ENCODE measurements at regions not wholly inside any gene's neighbourhood (a gene's known extent, or its start where the extent isn't known, plus 50 kb on each side); places are given as distances from the start of the nearest gene placed in this dataset.

GRCh38 chr7:136677471-136678365 lies 190.7 kb upstream of the CHRM2 start:
- DNase-seq (ENCODE audit: low read depth, low spot score) = no peak
- ChIA-PET POLR2A (no interaction called here), CTCF (no interaction called here)
- no peak for TF ChIP-seq TCF7L2 (IDR thresholded peaks at IDR 0.05; ENCODE audit: low read depth, low read length)
- TF ChIP-seq POLR2AphosphoS5 (IDR thresholded peaks at IDR 0.05; ENCODE audit: low read depth, low read length) = no peak
- no peak for TF ChIP-seq REST (IDR thresholded peaks at IDR 0.05; ENCODE audit: insufficient read depth in 1 of 2, low read depth in 2 of 2, low read length in 1 of 2)
- TF ChIP-seq CTCF (IDR thresholded peaks at IDR 0.05) = no peak
- no peak for TF ChIP-seq SIN3A (IDR thresholded peaks at IDR 0.05; ENCODE audit: borderline replicate concordance, insufficient read depth, low read depth, low read length)
- no peak for ATAC-seq
- Histone ChIP-seq H3K36me3 (ENCODE audit: control insufficient read depth, insufficient read depth, low read length) (no peaks in the 10 kb centered on the region), H3K4me3 (ENCODE audit: low read depth in 2 of 2, low read length in 2 of 2) (no peak overlapping the region), H3K27ac (ENCODE audit: low read length) (no peak overlapping the region), H3K9me3 (ENCODE audit: control insufficient read depth, insufficient read depth, low read depth, low read length) (peaks cover 3% of the 10 kb centered on the region), H3K4me1 (ENCODE audit: control insufficient read depth, insufficient read depth, low read length) (no peaks in the 10 kb centered on the region), H3K27me3 (ENCODE audit: control insufficient read depth, insufficient read depth, low read length) (no peaks in the 10 kb centered on the region)
- intact Hi-C loops (cut with micrococcal nuclease; ENCODE audit: unreplicated experiment) (no loop called here), in situ Hi-C loops (cut with HindIII; ENCODE audit: low pct_unique_long_range_greater_than_20kb, low sequenced_read_pairs) (no loop called here)
- no TSS peak for BruUV-seq (replicated peaks)

DNA sequence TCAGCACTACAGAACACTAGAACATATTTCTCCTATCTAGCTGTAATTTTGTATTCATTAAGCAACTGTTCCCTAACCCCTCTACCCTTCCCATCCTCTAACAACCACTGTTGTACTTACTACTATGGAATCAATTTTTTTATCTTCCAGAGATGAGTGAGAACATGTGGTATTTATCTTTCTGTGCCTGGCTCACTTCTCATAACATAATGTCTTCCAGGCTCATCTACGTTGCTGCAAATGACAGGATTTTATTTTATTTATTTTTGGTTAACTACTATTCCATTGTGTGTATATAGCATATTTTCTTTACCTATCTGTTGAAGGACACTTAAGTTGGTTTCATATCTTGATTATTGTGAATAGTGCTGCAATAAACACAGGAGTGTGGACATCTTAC lies 200.9 kb upstream of the CHRM2 start:
- POLR2A ChIA-PET = no interaction called here
- Histone ChIP-seq H3K27me3 (ENCODE audit: control insufficient read depth, insufficient read depth, low read length) (no peaks in the 10 kb centered on the region), H3K4me3 (ENCODE audit: low read depth in 2 of 2, low read length in 2 of 2) (no peak overlapping the region), H3K9me3 (ENCODE audit: control insufficient read depth, insufficient read depth, low read depth, low read length) (peaks cover 1% of the 10 kb centered on the region; the same call in 1 of the 2 replicates), H3K27ac (ENCODE audit: low read length) (no peak overlapping the region), H3K4me1 (ENCODE audit: control insufficient read depth, insufficient read depth, low read length) (no peaks in the 10 kb centered on the region), H3K36me3 (ENCODE audit: control insufficient read depth, insufficient read depth, low read length) (no peaks in the 10 kb centered on the region)
- no peak for ATAC-seq
- DNase-seq (ENCODE audit: low read depth, low spot score) = no peak
- intact Hi-C loops (cut with micrococcal nuclease; ENCODE audit: unreplicated experiment) (no loop called here), in situ Hi-C loops (cut with HindIII; ENCODE audit: low pct_unique_long_range_greater_than_20kb, low sequenced_read_pairs) (no loop called here)
- CTCF ChIA-PET = no interaction called here
- BruUV-seq (replicated peaks) = no TSS peak
- TF ChIP-seq POLR2AphosphoS5 (IDR thresholded peaks at IDR 0.05; ENCODE audit: low read depth, low read length) (no peak), SIN3A (IDR thresholded peaks at IDR 0.05; ENCODE audit: borderline replicate concordance, insufficient read depth, low read depth, low read length) (no peak), REST (IDR thresholded peaks at IDR 0.05; ENCODE audit: insufficient read depth in 1 of 2, low read depth in 2 of 2, low read length in 1 of 2) (no peak), CTCF (IDR thresholded peaks at IDR 0.05) (no peak), TCF7L2 (IDR thresholded peaks at IDR 0.05; ENCODE audit: low read depth, low read length) (no peak)

All from Panc1 (cell line).